Lung (tissue), 11 donors: ENCODE measurements at regions not wholly inside any gene's neighbourhood (a gene's known extent, or its start where the extent isn't known, plus 50 kb on each side); places are given as distances from the start of the nearest gene placed in this dataset.
A peak's percentile ranks its signal among the peaks of the same experiment; 100 is the strongest.

ENCODE experiments used
- ATAC-seq: fragments of 200-7000 bp; cut with Tn5 transposase; one replicate; pipeline ENCODE4 v1.9.1; 2020; ENCODE audit warnings: moderate number of reproducible peaks; ENCODE audit not compliant: insufficient read depth, low FRiP score
- DNase-seq, 3 donors: peaks; one replicate each; pipeline ENCODE4 v3.0.0-alpha.2; 2013 to 2017
- H3K27ac ChIP-seq, 2 donors: one replicate each; pipeline ENCODE4 v1.5.1; 2013; ENCODE audit warnings: mild to moderate bottlenecking in 2 of 2, moderate library complexity in 2 of 2, control low read depth in 1 of 2, inconsistent platforms in 1 of 2, low read depth in 1 of 2, low read length in 1 of 2
- H3K27me3 ChIP-seq, 3 donors: one replicate each; pipeline ENCODE4 v1.5.1; 2013; ENCODE audit warnings: low read length in 2 of 3; ENCODE audit not compliant: control insufficient read depth in 3 of 3, insufficient read depth in 3 of 3
- H3K36me3 ChIP-seq, 4 donors: one replicate each; pipeline ENCODE4 v1.5.1; 2013; ENCODE audit warnings: low read length in 4 of 4, mild to moderate bottlenecking in 1 of 4, moderate library complexity in 1 of 4; ENCODE audit not compliant: control insufficient read depth in 4 of 4, insufficient read depth in 4 of 4
- H3K4me1 ChIP-seq, 5 donors: one replicate each; pipeline ENCODE4 v1.5.1; 2013; ENCODE audit warnings: low read length in 5 of 5, mild to moderate bottlenecking in 2 of 5, moderate library complexity in 1 of 5; ENCODE audit not compliant: control insufficient read depth in 5 of 5, insufficient read depth in 5 of 5
- H3K4me3 ChIP-seq: one replicate; pipeline ENCODE4 v1.5.1; 2013; ENCODE audit warnings: mild to moderate bottlenecking, control low read depth, moderate library complexity
- H3K9ac ChIP-seq, 2 donors: one replicate each; pipeline ENCODE4 v1.5.1; 2013; ENCODE audit warnings: low read length in 2 of 2, control low read depth in 1 of 2; ENCODE audit not compliant: insufficient read depth in 1 of 2
- H3K9me3 ChIP-seq, 4 donors: one replicate each; pipeline ENCODE4 v1.5.1; 2013; ENCODE audit warnings: low read length in 3 of 4, mild to moderate bottlenecking in 1 of 4, moderate library complexity in 1 of 4; ENCODE audit not compliant: control insufficient read depth in 4 of 4, insufficient read depth in 3 of 4
- WGBS, 2 donors: extraction: QIAGEN DNeasy Blood & Tissue Kit; methylation state at CpG; one replicate each; pipeline ENCODE4 v1.1.7; 2013; 5-methylcytosine and 5-hydroxymethylcytosine counted together
- TF ChIP-seq, protein P1 (sequence below): IDR thresholded peaks from 2 replicates; pipeline ENCODE4 v1.5.1; 2012; ENCODE audit warnings: mild to moderate bottlenecking; ENCODE audit errors: control extremely low read depth, extremely low read depth
- donor health status: control.
- donor health status: control.
- donor health status: Bipolar disorder and iron deficiency.
- donor health status: healthy.
- donor health status: DM: yes; HTN: yes; CAD: no.

DNA sequence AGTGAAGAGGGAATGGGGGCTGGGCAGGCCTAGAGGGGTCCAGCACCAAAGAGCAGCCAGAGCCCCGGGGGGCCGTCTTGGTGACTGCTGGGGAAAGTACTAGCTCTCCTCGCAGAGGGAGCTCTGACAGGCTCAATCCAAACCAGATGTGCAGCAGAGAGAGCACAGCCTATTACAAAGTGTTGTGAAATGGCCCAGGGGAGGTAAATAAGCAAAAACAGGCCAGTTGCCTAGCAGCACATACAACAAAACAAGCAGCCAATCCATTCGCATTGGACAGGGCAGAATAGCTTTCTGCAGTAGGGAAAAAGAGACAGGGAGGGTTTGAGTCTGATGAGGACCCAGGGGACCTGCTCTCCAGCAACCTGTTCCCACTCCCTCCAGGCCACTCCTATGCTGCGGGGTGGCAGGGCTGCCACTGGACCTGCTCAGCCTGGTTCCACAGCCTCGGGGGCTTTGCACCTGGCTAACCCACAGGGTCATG lies 239.6 kb upstream of the FGGY start:
- TF ChIP-seq, protein P1, sequence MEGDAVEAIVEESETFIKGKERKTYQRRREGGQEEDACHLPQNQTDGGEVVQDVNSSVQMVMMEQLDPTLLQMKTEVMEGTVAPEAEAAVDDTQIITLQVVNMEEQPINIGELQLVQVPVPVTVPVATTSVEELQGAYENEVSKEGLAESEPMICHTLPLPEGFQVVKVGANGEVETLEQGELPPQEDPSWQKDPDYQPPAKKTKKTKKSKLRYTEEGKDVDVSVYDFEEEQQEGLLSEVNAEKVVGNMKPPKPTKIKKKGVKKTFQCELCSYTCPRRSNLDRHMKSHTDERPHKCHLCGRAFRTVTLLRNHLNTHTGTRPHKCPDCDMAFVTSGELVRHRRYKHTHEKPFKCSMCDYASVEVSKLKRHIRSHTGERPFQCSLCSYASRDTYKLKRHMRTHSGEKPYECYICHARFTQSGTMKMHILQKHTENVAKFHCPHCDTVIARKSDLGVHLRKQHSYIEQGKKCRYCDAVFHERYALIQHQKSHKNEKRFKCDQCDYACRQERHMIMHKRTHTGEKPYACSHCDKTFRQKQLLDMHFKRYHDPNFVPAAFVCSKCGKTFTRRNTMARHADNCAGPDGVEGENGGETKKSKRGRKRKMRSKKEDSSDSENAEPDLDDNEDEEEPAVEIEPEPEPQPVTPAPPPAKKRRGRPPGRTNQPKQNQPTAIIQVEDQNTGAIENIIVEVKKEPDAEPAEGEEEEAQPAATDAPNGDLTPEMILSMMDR, result no peak
- H3K4me3 ChIP-seq, result no peak overlapping the region
- 50 to 74% methylated on average over 6 of the region's 6 CpGs for WGBS, 2 donors
- H3K27ac ChIP-seq, result peak overlapping the region in 1 of 2 donors; percentile 81
- ATAC-seq (peak; percentile 74), DNase-seq (peak; percentile 91 to 98 (median 98))
- H3K36me3 ChIP-seq, result no peaks in the 10 kb centered on the region
- H3K9me3 ChIP-seq, result no peaks in the 10 kb centered on the region
- no peak overlapping the region for H3K9ac ChIP-seq
- no peaks in the 10 kb centered on the region for H3K27me3 ChIP-seq
- peaks cover 2 to 38% (median 21%) of the 10 kb centered on the region in 5 donors for H3K4me1 ChIP-seq

DNA sequence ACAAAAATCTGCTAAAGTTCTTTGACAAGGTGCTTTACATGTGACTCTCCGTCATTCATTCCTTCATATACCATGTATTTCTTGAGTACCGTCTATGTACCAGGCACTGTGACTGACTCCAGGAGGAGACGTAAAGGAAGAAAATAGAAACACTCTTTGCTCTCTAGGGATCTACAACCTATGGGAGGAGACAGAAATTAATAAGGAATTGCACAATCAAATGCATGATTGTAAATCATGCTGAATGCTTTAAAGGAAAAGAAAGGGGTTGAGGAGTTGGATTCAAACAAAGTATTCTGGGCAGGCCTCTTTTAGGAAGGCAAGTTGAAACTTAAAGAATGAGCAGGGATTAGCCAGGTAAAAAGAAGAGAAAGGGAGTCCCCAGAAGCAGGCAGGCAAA lies 239.1 kb upstream of the FGGY start:
- Histone ChIP-seq H3K4me1 (peaks cover 3 to 36% (median 21%) of the 10 kb centered on the region in 5 donors), H3K4me3 (no peak overlapping the region), H3K36me3 (no peaks in the 10 kb centered on the region), H3K27me3 (no peaks in the 10 kb centered on the region), H3K9ac (no peak overlapping the region), H3K9me3 (no peaks in the 10 kb centered on the region), H3K27ac (peak overlapping the region in 1 of 2 donors; percentile 81)
- TF ChIP-seq, protein P1, result no peak
- WGBS, 2 donors, result 91 to 92% methylated on average over 3 of the region's 3 CpGs
- no peak for ATAC-seq
- peak in 2 of 3 donors; percentile 51 to 58 for DNase-seq

DNA sequence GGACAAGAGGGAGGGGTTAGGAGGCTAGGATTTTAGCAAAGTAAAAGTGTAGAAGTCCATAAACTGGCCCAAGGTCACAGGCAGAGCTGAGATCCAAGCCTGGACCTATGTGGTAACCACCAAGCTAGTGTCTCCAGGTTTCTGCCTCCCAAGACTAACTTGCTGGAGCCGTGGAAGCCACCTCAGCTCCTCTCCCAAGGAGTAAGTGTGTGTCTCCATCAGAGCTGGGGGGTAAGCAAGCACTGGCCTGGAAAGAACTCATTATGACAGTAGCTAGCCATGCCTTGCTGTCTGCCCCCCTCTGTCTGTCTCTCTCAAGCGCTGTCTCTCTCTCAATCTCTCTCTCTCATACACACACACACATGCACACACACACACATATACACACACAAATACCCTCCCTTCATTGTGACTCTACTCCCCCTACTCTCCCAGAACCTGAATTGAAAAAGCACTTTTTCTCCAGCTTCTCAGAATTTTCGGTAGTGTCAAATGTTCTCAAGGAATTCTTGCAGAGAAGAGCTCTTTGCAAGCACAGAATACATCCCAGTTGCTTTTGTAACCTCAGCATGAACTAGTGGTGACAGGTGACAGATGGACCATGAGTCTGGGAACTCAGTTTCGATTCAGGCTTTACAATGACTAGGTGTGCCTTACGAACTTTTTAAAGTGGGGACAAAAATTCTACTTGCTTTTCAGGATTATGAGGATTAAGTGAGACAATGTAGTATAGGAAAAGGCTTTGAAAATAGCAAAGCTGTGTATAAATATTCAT lies 238.0 kb upstream of the FGGY start:
- Histone ChIP-seq H3K36me3 (no peaks in the 10 kb centered on the region), H3K27me3 (no peaks in the 10 kb centered on the region), H3K27ac (no peak overlapping the region), H3K9me3 (no peaks in the 10 kb centered on the region), H3K4me1 (peaks cover 7 to 35% (median 21%) of the 10 kb centered on the region in 5 donors), H3K9ac (no peak overlapping the region), H3K4me3 (no peak overlapping the region)
- ATAC-seq (no peak), DNase-seq (no peak)
- TF ChIP-seq, protein P1, result no peak
- 74 to 85% methylated on average over 5 of the region's 5 CpGs for WGBS, 2 donors
